Neuron (in vitro differentiated cells): ENCODE measurements at regions not wholly inside any gene's neighbourhood (a gene's known extent, or its start where the extent isn't known, plus 50 kb on each side); places are given as distances from the start of the nearest gene placed in this dataset.

ENCODE experiments used
- H2AFZ ChIP-seq: one replicate; pipeline ENCODE4 v1.6.1; 2013; ENCODE audit warnings: low read depth, mild to moderate bottlenecking, inconsistent platforms, low read length, moderate library complexity
- H3K27me3 ChIP-seq: one replicate; pipeline ENCODE4 v1.6.1; 2013; ENCODE audit warnings: low read length; ENCODE audit not compliant: insufficient read depth
- H3K36me3 ChIP-seq: one replicate; pipeline ENCODE4 v1.6.1; 2013; ENCODE audit warnings: low read length; ENCODE audit not compliant: insufficient read depth
- H3K4me1 ChIP-seq: one replicate; pipeline ENCODE4 v1.6.1; 2013; ENCODE audit warnings: low read length; ENCODE audit not compliant: insufficient read depth
- H3K4me3 ChIP-seq: 2 replicates; pipeline ENCODE4 v1.5.1; 2013; ENCODE audit warnings: mild to moderate bottlenecking, low read length, moderate library complexity
- H3K9me3 ChIP-seq: one replicate; pipeline ENCODE4 v1.6.1; 2013; ENCODE audit warnings: low read length

DNA sequence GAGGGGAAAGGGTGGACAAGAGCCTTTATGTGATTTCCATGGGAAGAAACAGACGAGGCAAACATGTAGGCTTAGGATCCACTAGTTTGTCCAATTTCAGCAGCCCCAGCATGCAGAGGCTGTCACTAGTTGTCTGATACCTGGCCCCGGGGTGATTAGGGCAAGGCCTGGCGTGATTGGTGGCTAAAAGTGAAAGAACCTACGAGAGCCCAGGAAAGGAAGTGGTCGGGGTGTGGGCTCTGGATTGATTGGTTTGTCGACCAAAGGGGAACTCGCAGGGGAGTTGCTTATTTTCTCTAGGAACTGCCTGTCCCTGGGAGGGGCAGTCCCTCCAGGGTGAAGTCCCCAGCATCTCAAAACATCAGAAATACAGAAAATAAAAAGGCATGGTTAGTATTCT is 64.2 kb upstream of the UQCRFS1 start:
- Histone ChIP-seq H3K4me1 (no peaks in the 10 kb centered on the region), H3K9me3 (no peaks in the 10 kb centered on the region), H3K4me3 (no peak overlapping the region), H3K36me3 (no peaks in the 10 kb centered on the region), H2AFZ (no peak overlapping the region), H3K27me3 (peaks cover 7% of the 10 kb centered on the region)

DNA sequence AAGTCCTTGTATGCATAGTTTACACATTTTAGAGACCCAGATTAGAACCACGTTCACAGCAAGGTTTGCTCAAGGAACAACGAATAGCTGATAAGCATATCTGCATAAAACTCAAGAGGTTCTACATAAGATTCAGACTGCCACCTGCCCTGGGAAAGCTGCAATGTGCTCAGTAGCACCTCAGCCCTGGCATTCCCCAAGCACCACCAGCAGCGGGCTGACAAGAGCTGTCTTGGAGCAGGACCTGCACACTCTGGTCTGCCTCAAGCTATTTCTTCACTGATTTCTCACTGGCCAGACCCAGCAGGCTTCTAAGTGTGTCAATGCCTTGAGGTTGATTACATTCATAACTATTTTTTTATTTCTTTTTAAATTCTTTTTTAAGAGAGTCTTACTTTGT is 65.8 kb upstream of the UQCRFS1 start:
- Histone ChIP-seq H3K36me3 (no peaks in the 10 kb centered on the region), H3K27me3 (peaks cover 7% of the 10 kb centered on the region), H3K9me3 (no peaks in the 10 kb centered on the region), H2AFZ (no peak overlapping the region), H3K4me3 (no peak overlapping the region), H3K4me1 (no peaks in the 10 kb centered on the region)

DNA sequence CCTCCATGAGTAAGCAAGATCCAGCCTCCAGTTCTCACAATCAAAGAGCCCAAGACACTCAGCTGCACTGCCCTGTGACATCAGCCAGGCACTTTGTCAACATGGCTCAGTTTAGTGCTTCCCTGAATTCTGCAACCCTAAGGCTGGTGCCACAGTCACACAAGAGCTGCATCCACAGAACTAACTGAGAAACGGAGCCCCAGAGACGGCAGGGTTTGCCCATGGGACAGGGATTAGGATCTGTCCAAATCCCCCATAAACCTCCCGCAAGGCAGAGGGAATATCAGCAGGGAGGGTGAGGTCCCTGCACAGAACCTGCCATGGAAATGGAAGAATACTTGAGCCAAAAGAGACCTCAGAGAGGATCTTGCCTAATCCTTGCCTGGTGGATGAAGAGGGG is 70.4 kb upstream of the UQCRFS1 start:
- H2AFZ ChIP-seq, result no peak overlapping the region
- H3K4me1 ChIP-seq, result no peaks in the 10 kb centered on the region
- peaks cover 10% of the 10 kb centered on the region for H3K27me3 ChIP-seq
- no peak overlapping the region for H3K4me3 ChIP-seq
- no peaks in the 10 kb centered on the region for H3K9me3 ChIP-seq
- no peaks in the 10 kb centered on the region for H3K36me3 ChIP-seq

DNA sequence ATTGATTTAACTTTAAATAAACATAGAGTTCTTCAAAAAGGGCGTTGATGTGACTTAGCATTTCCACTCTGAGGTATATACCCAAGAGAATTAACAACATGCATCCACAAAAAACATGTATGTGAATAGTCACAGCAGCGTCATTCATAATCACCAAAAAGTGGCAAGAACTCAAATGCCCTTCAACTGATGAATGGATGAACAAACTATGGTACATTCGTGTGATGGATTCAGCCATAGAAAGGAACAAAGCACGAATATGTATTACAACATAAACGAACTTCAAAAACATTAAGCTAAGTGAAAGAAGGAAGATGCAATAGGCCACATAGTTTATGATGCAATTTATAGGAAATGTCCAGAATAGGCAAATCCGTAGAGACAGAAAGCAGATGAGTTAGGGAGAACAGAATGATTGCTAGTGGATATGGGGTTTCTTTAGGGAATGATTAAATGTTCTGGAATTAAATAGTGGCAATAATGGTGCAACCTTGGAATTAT is 72.3 kb upstream of the UQCRFS1 start:
- no peak overlapping the region for H3K4me3 ChIP-seq
- no peak overlapping the region for H2AFZ ChIP-seq
- H3K27me3 ChIP-seq, result peaks cover 6% of the 10 kb centered on the region
- no peaks in the 10 kb centered on the region for H3K4me1 ChIP-seq
- H3K9me3 ChIP-seq, result no peaks in the 10 kb centered on the region
- no peaks in the 10 kb centered on the region for H3K36me3 ChIP-seq

DNA sequence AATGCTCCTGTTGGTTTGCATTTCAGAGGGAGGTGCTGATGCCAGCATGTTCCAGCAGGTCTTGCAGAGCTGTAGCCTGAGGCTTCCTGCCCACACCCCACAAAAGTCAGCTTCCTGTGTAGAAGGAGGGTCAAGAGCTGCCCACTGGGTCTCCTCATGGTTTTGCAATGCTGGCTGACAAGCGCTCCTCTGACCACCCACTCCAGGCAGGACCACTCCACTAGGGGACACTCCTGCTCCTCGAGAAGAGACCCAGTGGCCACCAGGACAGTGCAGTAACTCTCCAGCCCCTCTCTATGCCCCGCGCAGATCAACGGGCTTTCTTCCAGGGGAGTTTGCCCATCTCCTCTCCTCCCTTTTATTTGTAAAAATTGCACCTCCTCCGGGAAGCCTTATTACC is 72.9 kb upstream of the UQCRFS1 start:
- Histone ChIP-seq H2AFZ (no peak overlapping the region), H3K27me3 (peaks cover 6% of the 10 kb centered on the region), H3K9me3 (no peaks in the 10 kb centered on the region), H3K4me1 (no peaks in the 10 kb centered on the region), H3K4me3 (no peak overlapping the region), H3K36me3 (no peaks in the 10 kb centered on the region)

DNA sequence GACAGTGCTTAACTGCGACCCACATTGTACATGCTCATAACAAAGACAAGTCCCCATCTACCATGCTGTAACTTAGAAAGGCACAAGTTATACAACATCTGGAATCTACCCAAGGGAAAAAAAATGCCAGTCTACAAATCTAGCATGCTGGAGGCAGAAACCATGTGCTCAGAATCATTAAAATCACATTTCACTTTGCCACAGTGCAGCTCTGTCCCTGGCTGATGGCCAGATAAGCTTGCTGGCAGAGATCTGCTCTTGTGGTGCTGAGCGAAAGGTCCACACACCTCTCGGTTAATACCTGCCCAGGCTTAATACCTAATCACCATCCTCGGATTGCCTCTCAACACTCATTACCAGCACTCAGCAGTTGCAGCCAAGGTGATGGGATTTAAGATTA is 74.1 kb upstream of the UQCRFS1 start:
- peaks cover 7% of the 10 kb centered on the region for H3K4me1 ChIP-seq
- peaks cover 3% of the 10 kb centered on the region for H3K27me3 ChIP-seq
- no peaks in the 10 kb centered on the region for H3K9me3 ChIP-seq
- H2AFZ ChIP-seq, result no peak overlapping the region
- H3K36me3 ChIP-seq, result no peaks in the 10 kb centered on the region
- H3K4me3 ChIP-seq, result no peak overlapping the region

DNA sequence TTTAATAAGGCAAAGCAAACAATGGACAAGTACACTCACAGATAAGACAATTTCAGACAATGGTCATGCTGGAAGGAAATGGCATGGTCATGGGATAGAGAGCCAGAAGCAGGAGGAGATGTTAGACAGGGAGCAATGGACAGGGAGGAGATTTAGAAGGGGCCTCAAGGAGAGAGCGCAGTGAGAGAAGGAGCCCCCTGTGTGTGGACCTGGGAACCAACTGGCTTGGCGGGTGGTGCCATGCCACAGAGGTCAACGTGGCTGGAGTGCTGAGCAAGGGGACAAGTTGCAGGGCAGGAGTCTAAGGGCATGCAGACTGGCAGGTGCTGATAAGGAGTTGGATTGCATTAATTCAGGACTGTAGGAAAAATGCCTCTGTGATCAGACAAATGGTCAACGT is 75.3 kb upstream of the UQCRFS1 start:
- Histone ChIP-seq H2AFZ (no peak overlapping the region), H3K4me3 (no peak overlapping the region), H3K9me3 (no peaks in the 10 kb centered on the region), H3K27me3 (peaks cover 3% of the 10 kb centered on the region), H3K4me1 (peaks cover 7% of the 10 kb centered on the region), H3K36me3 (no peaks in the 10 kb centered on the region)

DNA sequence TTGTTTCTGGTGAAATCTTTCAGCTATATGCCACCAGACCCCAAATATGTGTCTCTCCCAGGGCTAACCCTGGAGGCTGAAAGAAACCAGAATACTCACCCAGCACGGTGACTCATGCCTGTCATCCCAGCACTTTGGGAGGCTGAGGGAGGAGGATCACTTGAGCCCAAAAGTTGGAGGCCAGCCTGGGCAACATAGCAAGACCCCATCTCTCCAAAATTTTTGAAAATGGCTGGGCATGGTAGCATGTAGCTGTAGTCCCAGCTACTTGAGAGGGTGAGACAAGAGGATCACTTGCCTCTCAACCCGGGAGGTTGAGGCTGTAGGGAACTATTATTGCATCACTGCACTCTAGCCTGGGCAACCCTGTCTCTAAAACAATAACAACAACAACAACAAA is 76.1 kb upstream of the UQCRFS1 start:
- H3K27me3 ChIP-seq, result peaks cover 3% of the 10 kb centered on the region
- H3K4me3 ChIP-seq, result no peak overlapping the region
- no peak overlapping the region for H2AFZ ChIP-seq
- no peaks in the 10 kb centered on the region for H3K36me3 ChIP-seq
- no peaks in the 10 kb centered on the region for H3K9me3 ChIP-seq
- H3K4me1 ChIP-seq, result peaks cover 7% of the 10 kb centered on the region

DNA sequence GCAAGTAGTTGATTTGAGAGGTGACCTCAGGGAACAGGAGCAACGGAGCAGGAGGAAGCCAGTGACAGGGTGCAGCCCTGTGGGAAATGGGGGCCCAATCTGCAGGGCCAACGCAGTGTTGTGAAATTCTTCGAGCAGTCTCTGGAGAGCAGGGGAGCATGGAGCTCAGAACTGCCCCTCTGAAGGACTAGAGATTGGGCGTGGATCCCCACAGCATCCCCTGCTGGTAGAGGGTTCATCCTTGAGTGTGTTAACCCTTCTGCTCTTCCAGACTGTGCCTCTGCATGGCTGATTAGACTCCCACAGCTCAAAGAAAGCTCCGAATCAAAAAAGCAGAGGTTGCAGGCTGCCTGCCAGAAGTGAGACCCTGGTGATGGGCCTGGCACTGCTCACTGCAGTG is 77.9 kb upstream of the UQCRFS1 start:
- no peaks in the 10 kb centered on the region for H3K36me3 ChIP-seq
- no peak overlapping the region for H3K4me3 ChIP-seq
- H3K4me1 ChIP-seq, result peaks cover 7% of the 10 kb centered on the region
- H2AFZ ChIP-seq, result no peak overlapping the region
- H3K9me3 ChIP-seq, result no peaks in the 10 kb centered on the region
- H3K27me3 ChIP-seq, result peaks cover 3% of the 10 kb centered on the region

DNA sequence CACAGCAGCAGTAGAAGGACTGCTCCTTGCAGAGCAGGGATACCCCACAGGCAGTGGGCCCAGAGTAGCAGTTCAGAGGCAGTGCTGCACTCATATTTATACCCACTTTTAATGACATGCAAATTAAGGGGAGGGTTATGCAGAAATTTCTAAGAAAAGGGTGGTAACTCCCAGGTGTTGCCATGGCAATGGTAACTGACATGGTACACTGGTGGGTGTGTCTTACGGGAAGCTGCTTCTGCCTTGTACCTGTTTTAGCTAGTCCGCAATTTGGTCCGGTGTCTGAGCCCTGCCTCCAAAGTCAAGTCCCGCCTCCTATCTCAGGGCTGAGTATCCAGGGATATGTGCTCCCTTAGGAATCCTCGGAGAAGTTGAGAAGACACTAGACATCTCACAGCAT is 79.2 kb upstream of the UQCRFS1 start:
- no peaks in the 10 kb centered on the region for H3K36me3 ChIP-seq
- peaks cover 7% of the 10 kb centered on the region for H3K4me1 ChIP-seq
- H3K9me3 ChIP-seq, result no peaks in the 10 kb centered on the region
- H2AFZ ChIP-seq, result no peak overlapping the region
- peaks cover 3% of the 10 kb centered on the region for H3K27me3 ChIP-seq
- no peak overlapping the region for H3K4me3 ChIP-seq

DNA sequence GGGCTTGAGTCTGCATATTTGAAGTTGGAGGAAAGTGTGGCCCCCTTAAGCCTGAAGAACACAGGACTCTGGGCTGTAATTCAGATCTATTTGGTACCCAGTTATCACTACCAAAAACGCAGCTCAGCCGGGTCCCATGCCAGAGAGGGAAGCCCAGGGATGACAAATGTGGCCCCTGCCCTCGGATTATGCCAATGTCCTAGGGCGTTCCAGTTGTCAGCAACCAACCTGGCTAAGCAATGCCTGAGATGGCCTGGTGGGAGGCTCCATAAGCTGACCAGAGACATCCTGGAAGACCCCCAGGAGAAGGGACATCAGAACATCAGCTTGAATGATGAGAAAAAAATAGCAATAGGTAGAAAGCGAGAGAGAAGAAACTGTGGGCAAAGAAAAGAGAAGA is 79.6 kb upstream of the UQCRFS1 start:
- Histone ChIP-seq H2AFZ (no peak overlapping the region), H3K4me3 (no peak overlapping the region), H3K36me3 (no peaks in the 10 kb centered on the region), H3K9me3 (no peaks in the 10 kb centered on the region), H3K27me3 (peaks cover 3% of the 10 kb centered on the region), H3K4me1 (peaks cover 7% of the 10 kb centered on the region)

DNA sequence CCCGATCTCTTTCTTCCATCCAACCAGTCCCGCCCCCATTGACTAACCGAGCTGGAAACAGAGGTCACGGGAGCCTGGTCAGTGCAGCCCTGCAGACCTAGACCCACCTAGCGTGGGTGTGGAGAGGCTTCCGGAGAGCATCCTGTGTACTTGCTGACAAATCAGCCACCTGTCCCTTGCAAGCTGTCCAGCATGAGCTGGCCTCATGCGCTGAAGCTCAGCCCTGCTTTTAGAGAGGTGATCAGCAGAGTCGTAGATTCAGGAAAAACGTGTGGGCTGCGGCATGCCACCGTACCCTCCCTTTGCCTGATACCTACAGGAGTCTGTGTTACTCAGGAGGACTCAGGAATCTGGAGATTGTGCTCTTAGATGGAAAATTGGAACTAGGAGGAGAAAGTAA is 80.3 kb upstream of the UQCRFS1 start:
- Histone ChIP-seq H3K4me1 (peaks cover 7% of the 10 kb centered on the region), H3K36me3 (no peaks in the 10 kb centered on the region), H2AFZ (no peak overlapping the region), H3K27me3 (no peaks in the 10 kb centered on the region), H3K4me3 (no peak overlapping the region), H3K9me3 (no peaks in the 10 kb centered on the region)

DNA sequence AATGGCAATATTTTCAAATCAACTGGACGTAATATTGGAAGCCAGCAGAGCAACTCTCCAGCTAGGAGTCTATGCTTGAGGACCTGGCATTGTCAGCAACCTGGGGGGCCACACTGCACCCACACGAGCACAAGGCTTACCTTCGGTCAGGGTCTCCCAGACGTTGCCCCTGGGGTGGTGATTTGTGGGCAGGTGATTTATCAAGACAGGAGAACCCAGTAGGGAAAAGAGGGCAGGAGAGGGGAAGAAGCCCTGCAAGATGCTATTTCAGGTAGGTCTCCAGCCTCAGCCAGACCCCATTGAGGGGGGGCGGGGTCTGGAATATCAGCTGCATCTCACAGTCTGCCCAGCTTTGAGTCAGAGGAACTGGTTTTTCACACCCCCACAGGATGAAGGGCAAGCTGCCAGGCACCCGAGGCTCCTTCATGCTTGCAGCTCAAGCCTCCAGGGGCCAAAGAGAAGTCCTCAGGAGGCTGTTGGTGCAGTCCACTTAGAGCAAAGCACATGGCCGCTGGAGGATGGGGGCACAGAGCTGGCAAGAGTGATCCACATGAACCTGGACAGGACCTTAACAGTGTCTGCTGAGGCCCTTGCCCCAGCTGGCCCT is 80.9 kb upstream of the UQCRFS1 start:
- H3K27me3 ChIP-seq, result no peaks in the 10 kb centered on the region
- no peaks in the 10 kb centered on the region for H3K9me3 ChIP-seq
- no peak overlapping the region for H2AFZ ChIP-seq
- no peak overlapping the region for H3K4me3 ChIP-seq
- no peaks in the 10 kb centered on the region for H3K36me3 ChIP-seq
- peaks cover 7% of the 10 kb centered on the region for H3K4me1 ChIP-seq

DNA sequence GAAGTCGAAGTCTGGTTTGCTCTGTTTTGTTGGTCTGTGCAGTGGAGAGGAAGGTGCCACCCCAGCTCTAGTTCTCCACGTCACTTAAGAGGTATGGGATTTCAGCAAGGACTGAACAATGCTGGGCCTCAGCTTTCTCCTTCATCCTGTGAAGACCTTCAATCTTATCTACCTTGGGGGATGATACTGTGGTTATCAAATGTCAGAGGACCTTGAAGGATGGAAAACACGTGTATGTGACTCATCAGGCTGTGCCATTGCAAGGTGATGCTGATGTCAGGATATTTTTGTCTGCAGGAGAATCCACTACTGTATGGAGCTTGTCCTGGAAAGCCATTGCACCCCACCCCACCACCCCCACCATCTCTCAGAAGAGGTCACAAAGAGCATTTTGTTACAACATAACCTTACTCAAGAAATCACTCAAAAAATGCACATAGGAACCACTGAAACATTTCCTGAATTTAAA is 81.4 kb upstream of the UQCRFS1 start:
- H3K27me3 ChIP-seq, result no peaks in the 10 kb centered on the region

More for the DNA sequence above, 81.4 kb upstream of the UQCRFS1 start:
- Histone ChIP-seq H3K4me1 (peaks cover 7% of the 10 kb centered on the region), H2AFZ (no peak overlapping the region), H3K4me3 (no peak overlapping the region), H3K36me3 (no peaks in the 10 kb centered on the region), H3K9me3 (no peaks in the 10 kb centered on the region)
